HepG2 (cell line): ENCODE measurements at regions not wholly inside any gene's neighbourhood (a gene's known extent, or its start where the extent isn't known, plus 50 kb on each side); places are given as distances from the start of the nearest gene placed in this dataset.

ENCODE experiments used
- ATAC-seq: fragments of 200-7000 bp; cut with Tn5 transposase; 3 replicates; pipeline ENCODE4 v1.9.1; 2020; ENCODE audit warnings: mild to moderate bottlenecking, moderate library complexity
- BruUV-seq: library from RNA; stranded (reverse); fragments of 400-500 nt; replicated peaks from 2 replicates; lab custom pipeline; 2021; lab: Mats Ljungman, UMichigan
- CTCF ChIA-PET: fragments of 300-600 bp; formaldehyde crosslinking; extraction: SDS; loops from one replicate; lab custom pipeline; 2021; ENCODE audit warnings: low total read pairs, inconsistent platforms, low intra/inter-chr PET ratio; lab: Yijun Ruan, JAX
- POLR2A ChIA-PET: fragments of 350-600 bp; sonication (Branson Sonifier 250); formaldehyde crosslinking; loops from one replicate; lab custom pipeline; 2020; ENCODE audit warnings: antibody characterized with exemption, inconsistent platforms; lab: Yijun Ruan, JAX
- DNase-seq: peaks from one replicate; pipeline ENCODE4 v3.0.0-alpha.2; 2015; ENCODE audit warnings: low spot score
- FAIRE-seq: peaks from 3 replicates; lab custom pipeline; 2011; peaks lifted over from hg19 to GRCh38; lab: Jason Lieb, UNC
- H2AFZ ChIP-seq: one replicate; pipeline ENCODE4 v1.6.1; 2011; ENCODE audit warnings: low read length, inconsistent platforms
- H3K27ac ChIP-seq: fragments of 300-600 bp; 3 replicates; pipeline ENCODE4 v1.8.0; 2011; ENCODE audit warnings: mixed run types, mild to moderate bottlenecking, mixed read lengths, low read length, inconsistent platforms; ENCODE audit not compliant: insufficient read depth; ENCODE audit errors: extremely low read length
- H3K27me3 ChIP-seq, 2 experiments: fragments of 200-600 bp in 1 of 2; 2 replicates in 1 of 2; 3 replicates in 1 of 2; pipeline versions ENCODE4 v1.6.0 to v1.8.0; 2011; ENCODE audit warnings: low read length in 2 of 2, mild to moderate bottlenecking in 2 of 2, moderate library complexity in 2 of 2, inconsistent platforms in 1 of 2; ENCODE audit not compliant: insufficient read depth in 2 of 2, control insufficient read depth in 1 of 2
- H3K36me3 ChIP-seq, 2 experiments: fragments of 200-600 bp in 1 of 2; replicated peaks in 1 of 2; 2 replicates in 1 of 2; 3 replicates in 1 of 2; pipeline versions ENCODE4 v1.5.1 to v1.8.0; 2011; ENCODE audit warnings: low read length in 2 of 2, inconsistent platforms in 1 of 2; ENCODE audit not compliant: insufficient read depth in 2 of 2, control insufficient read depth in 1 of 2
- H3K4me1 ChIP-seq: 2 replicates; pipeline ENCODE4 v1.5.1; 2012; ENCODE audit warnings: low read length, inconsistent platforms; ENCODE audit not compliant: insufficient read depth
- H3K4me2 ChIP-seq: 2 replicates; pipeline ENCODE4 v1.6.0; 2011; ENCODE audit warnings: low read depth, low read length, inconsistent platforms
- H3K4me3 ChIP-seq, 3 experiments: fragments of 200-600 bp in 1 of 3; sonication (generic), shearing (Covaris generic) in 1 of 3; replicated peaks in 1 of 3; 2 replicates each; pipeline ENCODE4 v1.5.1; 2011 to 2016; ENCODE audit warnings: low read length in 3 of 3, inconsistent platforms in 2 of 3, low read depth in 2 of 3, mild to moderate bottlenecking in 2 of 3, control low read depth in 1 of 3, mixed read lengths in 1 of 3; ENCODE audit not compliant: insufficient read depth in 1 of 3
- H3K79me2 ChIP-seq: one replicate; pipeline ENCODE4 v1.6.1; 2011; ENCODE audit warnings: low read length, inconsistent platforms; ENCODE audit not compliant: insufficient read depth
- H3K9ac ChIP-seq: 2 replicates; pipeline ENCODE4 v1.6.0; 2011; ENCODE audit warnings: mild to moderate bottlenecking, low read depth, low read length, inconsistent platforms; ENCODE audit not compliant: insufficient read depth
- H3K9me3 ChIP-seq: 2 replicates; pipeline ENCODE4 v1.5.1; 2012; ENCODE audit warnings: mild to moderate bottlenecking, low read length
- H4K20me1 ChIP-seq: 2 replicates; pipeline ENCODE4 v1.6.0; 2011; ENCODE audit warnings: inconsistent platforms, mild to moderate bottlenecking, low read length, moderate library complexity; ENCODE audit not compliant: insufficient read depth
- FIP1L1 ChIP-seq: fragments of 200-400 bp; formaldehyde crosslinking; IDR thresholded peaks from 2 replicates; pipeline ENCODE4 v1.6.1; 2018; ENCODE audit warnings: low read depth, mild to moderate bottlenecking, low read length, moderate library complexity, borderline replicate concordance; ENCODE audit not compliant: insufficient read depth
- FOXJ3 ChIP-seq: sonication (generic); formaldehyde crosslinking; IDR thresholded peaks from 2 replicates; pipeline ENCODE4 v1.4.0; 2020; ENCODE audit warnings: missing genetic modification reagents, mild to moderate bottlenecking, borderline replicate concordance
- MXI1 ChIP-seq: IDR thresholded peaks from 3 replicates; pipeline ENCODE4 v1.6.1; 2012; ENCODE audit warnings: low read depth, low read length, inconsistent platforms, borderline replicate concordance
- POLR2AphosphoS5 ChIP-seq: IDR thresholded peaks from 2 replicates; pipeline ENCODE4 v1.6.1; 2012; ENCODE audit warnings: low read depth, low read length
- SCMH1 ChIP-seq: sonication (generic); formaldehyde crosslinking; IDR thresholded peaks from 2 replicates; pipeline ENCODE4 v1.9.0; 2021; ENCODE audit warnings: missing genetic modification reagents, mild to moderate bottlenecking, borderline replicate concordance
- ZFP41 ChIP-seq: sonication (generic); formaldehyde crosslinking; IDR thresholded peaks from 2 replicates; pipeline ENCODE4 v1.4.0; 2020; ENCODE audit warnings: mild to moderate bottlenecking, missing genetic modification reagents, borderline replicate concordance
- ZNF143 ChIP-seq: sonication (generic); formaldehyde crosslinking; IDR thresholded peaks from 2 replicates; pipeline ENCODE4 v1.4.0; 2020; ENCODE audit warnings: missing genetic modification reagents
- ZNF282 ChIP-seq: fragments of 450-650 bp; IDR thresholded peaks from 2 replicates; pipeline ENCODE4 v1.6.1; 2018; ENCODE audit not compliant: partially characterized antibody
- WGBS: methylation state at CpG from one replicate; pipeline ENCODE4 v1.1.6; 2017; ENCODE audit warnings: low lambda C conversion rate; 5-methylcytosine and 5-hydroxymethylcytosine counted together
- in situ Hi-C: cut with HindIII; loops from 2 replicates; pipeline ENCODE4 v1.10.0; 2017; ENCODE audit warnings: low pct_unique_long_range_greater_than_20kb; ENCODE audit not compliant: extremely low pct_ligation_motif_present
- intact Hi-C: fragments of 100-400 bp; cut with micrococcal nuclease; formaldehyde crosslinking; loops from one replicate; pipeline ENCODE4 v1.10.0; 2022; ENCODE audit not compliant: unreplicated experiment
- TF ChIP-seq, protein P1 (sequence below): IDR thresholded peaks from 2 replicates; pipeline ENCODE4 v1.6.1; 2016; ENCODE audit warnings: missing biosample characterization, missing genetic modification reagents, low read depth
- TF ChIP-seq, protein P2 (sequence below): sonication (generic); formaldehyde crosslinking; IDR thresholded peaks from 2 replicates; pipeline ENCODE4 v1.4.0; 2020; ENCODE audit warnings: missing genetic modification reagents, mild to moderate bottlenecking, borderline replicate concordance

DNA sequence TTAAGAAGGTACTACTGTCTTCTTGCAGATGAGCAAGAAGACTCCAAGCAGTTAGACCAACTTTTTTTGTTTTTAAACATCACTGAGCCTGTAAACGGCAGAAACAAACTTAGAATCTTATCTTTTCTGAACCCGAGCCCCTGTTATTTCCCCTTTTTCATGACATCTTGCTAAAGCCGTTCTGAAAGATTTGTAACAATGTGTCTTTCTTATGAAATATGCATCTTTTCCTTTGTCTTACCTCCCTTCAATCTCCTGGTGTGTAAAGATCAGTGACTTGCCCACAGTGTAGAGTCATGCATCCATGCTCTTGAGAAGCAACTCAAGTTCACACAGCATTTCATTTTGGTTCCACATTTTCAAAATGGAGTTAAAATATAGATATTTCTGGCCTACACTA lies 288.8 kb upstream of the CELF4 start:
- FAIRE-seq: no peak
- no peaks in the 10 kb centered on the region for H3K27me3 ChIP-seq
- H3K4me3 ChIP-seq: no peak overlapping the region
- DNase-seq: no peak
- in situ Hi-C loops: no loop called here
- intact Hi-C loops: no loop called here
- no peak overlapping the region for H2AFZ ChIP-seq
- ChIA-PET CTCF (no interaction called here), POLR2A (no interaction called here)
- 2% methylated on average over 3 of the region's 3 CpGs for WGBS
- H3K79me2 ChIP-seq: no peaks in the 10 kb centered on the region
- H3K27ac ChIP-seq: no peak overlapping the region
- no peaks in the 10 kb centered on the region for H4K20me1 ChIP-seq
- no peak overlapping the region for H3K4me2 ChIP-seq
- H3K9me3 ChIP-seq: no peaks in the 10 kb centered on the region
- H3K9ac ChIP-seq: no peak overlapping the region
- no peak for TF ChIP-seq ZNF143 (CRISPR knock-in tag)
- TF ChIP-seq, protein P1, sequence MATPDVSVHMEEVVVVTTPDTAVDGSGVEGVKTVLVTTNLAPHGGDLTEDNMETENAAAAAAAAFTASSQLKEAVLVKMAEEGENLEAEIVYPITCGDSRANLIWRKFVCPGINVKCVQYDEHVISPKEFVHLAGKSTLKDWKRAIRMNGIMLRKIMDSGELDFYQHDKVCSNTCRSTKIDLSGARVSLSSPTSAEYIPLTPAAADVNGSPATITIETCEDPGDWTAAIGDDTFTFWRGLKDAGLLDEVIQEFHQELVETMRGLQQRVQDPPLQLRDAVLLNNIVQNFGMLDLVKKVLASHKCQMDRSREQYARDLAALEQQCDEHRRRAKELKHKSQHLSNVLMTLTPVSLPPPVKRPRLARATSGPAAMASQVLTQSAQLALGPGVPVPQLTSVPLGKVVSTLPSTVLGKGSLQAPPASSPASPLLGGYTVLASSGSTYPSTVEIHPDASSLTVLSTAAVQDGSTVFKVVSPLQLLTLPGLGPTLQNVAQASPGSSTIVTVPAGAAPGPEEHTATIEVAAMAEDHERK (CRISPR knock-in tag): no peak
- no peak for TF ChIP-seq FOXJ3
- TF ChIP-seq ZNF282: no peak
- TF ChIP-seq ZFP41 (CRISPR knock-in tag): no peak
- TF ChIP-seq, protein P2, sequence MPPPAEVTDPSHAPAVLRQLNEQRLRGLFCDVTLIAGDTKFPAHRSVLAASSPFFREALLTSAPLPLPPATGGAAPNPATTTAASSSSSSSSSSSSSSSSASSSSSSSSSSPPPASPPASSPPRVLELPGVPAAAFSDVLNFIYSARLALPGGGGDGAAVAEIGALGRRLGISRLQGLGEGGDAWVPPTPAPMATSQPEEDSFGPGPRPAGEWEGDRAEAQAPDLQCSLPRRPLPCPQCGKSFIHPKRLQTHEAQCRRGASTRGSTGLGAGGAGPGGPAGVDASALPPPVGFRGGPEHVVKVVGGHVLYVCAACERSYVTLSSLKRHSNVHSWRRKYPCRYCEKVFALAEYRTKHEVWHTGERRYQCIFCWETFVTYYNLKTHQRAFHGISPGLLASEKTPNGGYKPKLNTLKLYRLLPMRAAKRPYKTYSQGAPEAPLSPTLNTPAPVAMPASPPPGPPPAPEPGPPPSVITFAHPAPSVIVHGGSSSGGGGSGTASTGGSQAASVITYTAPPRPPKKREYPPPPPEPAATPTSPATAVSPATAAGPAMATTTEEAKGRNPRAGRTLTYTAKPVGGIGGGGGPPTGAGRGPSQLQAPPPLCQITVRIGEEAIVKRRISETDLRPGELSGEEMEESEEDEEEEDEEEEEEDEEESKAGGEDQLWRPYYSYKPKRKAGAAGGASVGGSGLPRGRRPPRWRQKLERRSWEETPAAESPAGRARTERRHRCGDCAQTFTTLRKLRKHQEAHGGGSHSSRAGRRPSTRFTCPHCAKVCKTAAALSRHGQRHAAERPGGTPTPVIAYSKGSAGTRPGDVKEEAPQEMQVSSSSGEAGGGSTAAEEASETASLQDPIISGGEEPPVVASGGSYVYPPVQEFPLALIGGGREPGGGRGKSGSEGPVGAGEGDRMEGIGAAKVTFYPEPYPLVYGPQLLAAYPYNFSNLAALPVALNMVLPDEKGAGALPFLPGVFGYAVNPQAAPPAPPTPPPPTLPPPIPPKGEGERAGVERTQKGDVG (CRISPR knock-in tag): no peak
- TF ChIP-seq SCMH1 (CRISPR knock-in tag): no peak
- TF ChIP-seq FIP1L1: no peak
- TF ChIP-seq MXI1: no peak
- no peak for TF ChIP-seq POLR2AphosphoS5
- H3K36me3 ChIP-seq: no peaks in the 10 kb centered on the region
- no TSS peak for BruUV-seq
- ATAC-seq: no peak
- H3K4me1 ChIP-seq: no peaks in the 10 kb centered on the region
